ENCODE measurements at regions not wholly inside any gene's neighbourhood (a gene's known extent, or its start where the extent isn't known, plus 50 kb on each side); places are given as distances from the start of the nearest gene placed in this dataset.

DNA sequence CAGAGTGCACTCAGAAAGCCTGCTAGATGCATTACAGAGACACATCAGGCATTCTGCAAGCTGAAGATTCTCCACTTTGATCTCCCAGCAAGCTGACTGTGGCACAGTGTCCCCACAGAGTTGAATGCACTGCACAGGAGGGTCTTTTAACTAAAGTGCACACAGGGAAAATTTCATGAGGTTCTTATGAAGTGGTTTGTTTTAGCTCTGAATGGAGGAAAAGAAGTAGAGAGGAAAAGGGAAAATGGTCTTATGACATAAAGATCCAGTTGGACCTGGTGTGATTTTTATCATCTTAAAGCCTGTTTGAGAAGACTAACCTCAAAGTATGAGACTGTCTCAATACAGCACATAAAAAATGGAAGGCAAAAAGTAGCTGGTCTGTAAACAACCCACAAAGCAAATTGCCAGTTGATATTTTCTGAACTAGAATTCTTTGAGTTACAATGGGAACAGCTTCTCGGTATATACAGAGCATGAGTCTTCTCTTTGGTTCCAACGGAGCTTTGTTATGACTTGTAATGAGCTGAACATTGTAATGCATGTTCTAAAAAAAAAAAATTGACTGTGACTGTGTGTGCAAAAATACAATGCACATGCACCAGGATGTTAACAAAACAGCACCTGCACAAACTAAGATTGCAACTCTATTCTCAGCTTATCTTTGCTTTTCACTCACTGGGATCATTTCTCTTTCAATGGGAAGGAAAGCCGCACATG lies 383.0 kb upstream of the ID4 start:
- no peak for DNase-seq (ENCODE audit: low read depth in 2 of 2)

- no peak for DNase-seq (ENCODE audit: low read depth in 2 of 2)
These were observed 382.3 kb upstream of the ID4 start for GRCh38 chr6:19454721-19455392.

GRCh38 chr6:19463250-19463649 lies 373.9 kb upstream of the ID4 start:
- no peak for DNase-seq (ENCODE audit: low read depth in 2 of 2)

DNA sequence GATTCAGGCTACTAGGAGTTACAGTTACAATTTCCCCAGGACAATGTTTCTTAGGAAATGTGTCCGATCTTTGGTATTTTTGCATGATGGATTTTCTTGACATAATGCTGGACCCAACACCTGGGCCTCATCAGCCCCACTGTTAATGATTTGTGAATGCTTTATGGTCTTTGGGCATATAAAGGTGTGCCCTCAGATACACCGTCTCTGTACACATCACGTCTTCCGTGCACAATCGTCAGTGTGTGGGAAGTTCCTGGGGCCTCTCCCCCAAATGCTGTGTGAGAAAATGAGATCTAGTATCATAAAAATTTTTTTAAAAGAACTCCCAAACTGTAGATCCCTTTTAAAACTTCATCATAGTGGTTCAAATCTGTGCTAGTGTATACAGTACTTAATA lies 373.2 kb upstream of the ID4 start:
- no peak for DNase-seq (ENCODE audit: low read depth in 2 of 2)

DNA sequence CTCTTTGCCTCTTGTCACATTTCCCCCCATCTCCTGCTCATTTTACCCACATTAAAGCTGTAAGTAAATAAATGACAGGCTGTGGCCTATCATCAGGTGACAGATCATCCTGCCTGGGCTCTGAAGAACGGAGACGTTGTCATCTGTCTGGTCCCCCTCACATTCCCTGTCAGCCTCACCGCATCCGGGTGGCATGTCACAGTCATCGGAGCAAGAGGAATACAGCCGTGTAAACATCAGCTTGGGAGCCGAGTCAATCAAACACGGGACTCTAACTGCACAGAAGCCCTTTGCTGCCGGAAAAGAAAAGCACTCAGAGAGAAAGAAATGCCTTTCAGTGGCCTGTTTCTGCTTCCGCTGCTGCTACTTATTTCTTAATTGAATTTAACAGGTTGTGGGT lies 371.9 kb upstream of the ID4 start:
- DNase-seq (ENCODE audit: low read depth in 2 of 2), result no peak

DNA sequence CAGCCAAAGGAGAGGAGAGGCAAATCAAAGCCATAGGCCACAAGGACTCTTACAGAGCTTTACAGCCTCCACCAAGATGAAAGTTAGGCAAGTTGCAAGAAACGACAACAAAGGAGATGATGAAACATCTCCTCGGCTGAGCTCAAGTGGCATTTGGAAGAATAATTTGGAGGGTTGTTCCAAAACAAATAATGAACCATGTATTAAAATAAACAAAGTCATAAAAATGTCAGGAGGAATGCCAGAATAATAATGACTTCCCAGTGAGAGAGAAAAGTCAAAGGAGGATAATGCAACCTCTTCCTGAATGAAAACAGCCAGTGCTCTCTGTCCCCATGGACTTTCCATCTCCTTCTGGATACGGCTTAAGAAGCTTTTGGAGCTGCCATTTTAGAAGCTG lies 371.4 kb upstream of the ID4 start:
- no peak for DNase-seq (ENCODE audit: low read depth in 2 of 2)

- no peak for DNase-seq (ENCODE audit: low read depth in 2 of 2)
These were observed 366.8 kb upstream of the ID4 start for GRCh38 chr6:19470333-19470732.

GRCh38 chr6:19472153-19472552 lies 365.0 kb upstream of the ID4 start:
- DNase-seq (ENCODE audit: low read depth in 2 of 2), result no peak

GRCh38 chr6:19472850-19473249 lies 364.3 kb upstream of the ID4 start:
- DNase-seq (ENCODE audit: low read depth in 2 of 2), result no peak

- DNase-seq (ENCODE audit: low read depth in 2 of 2), result no peak
These were observed 359.6 kb upstream of the ID4 start for GRCh38 chr6:19477563-19477962.

DNA sequence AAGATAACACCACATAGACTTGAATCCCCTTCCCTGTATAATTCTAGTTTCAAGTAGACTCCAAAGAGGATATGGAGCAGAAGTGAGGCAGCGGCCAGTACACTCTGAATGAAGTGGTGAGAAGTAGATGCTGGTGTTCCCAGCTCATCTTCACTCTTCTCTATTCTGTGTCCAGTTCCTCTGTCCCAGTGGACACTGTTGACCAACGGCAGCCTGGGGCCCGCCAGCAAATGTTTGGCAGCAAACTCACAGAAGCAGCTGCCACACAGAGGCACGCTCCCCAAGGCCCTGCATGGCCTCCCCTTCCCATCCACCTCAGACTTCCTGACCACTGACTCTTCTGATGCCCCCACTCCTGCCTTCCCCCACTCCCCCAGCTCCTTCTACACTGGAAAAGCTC lies 358.9 kb upstream of the ID4 start:
- no peak for DNase-seq (ENCODE audit: low read depth in 2 of 2)

DNA sequence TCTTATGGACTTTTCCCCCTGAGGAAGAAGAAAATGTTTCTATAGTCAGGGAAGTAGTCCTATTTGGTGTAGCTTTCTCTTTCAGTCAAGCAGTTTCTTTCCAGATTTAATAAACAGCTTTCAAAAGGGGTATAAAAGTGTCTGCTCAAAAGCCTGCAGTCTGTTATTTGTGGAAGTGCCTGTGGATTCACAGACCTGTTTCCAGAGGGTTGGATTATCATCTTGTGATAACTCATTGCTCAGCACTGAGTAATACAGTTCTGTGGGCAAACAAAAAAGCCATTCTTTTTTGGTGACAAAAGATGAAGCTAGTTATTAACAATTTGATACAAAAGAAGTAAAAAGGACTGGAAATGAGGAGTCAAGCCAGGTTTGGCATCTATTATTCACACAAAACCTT lies 358.2 kb upstream of the ID4 start:
- DNase-seq (ENCODE audit: low read depth in 2 of 2), result no peak

- DNase-seq (ENCODE audit: low read depth in 2 of 2), result no peak
These were observed 357.6 kb upstream of the ID4 start for GRCh38 chr6:19479551-19479950.

DNA sequence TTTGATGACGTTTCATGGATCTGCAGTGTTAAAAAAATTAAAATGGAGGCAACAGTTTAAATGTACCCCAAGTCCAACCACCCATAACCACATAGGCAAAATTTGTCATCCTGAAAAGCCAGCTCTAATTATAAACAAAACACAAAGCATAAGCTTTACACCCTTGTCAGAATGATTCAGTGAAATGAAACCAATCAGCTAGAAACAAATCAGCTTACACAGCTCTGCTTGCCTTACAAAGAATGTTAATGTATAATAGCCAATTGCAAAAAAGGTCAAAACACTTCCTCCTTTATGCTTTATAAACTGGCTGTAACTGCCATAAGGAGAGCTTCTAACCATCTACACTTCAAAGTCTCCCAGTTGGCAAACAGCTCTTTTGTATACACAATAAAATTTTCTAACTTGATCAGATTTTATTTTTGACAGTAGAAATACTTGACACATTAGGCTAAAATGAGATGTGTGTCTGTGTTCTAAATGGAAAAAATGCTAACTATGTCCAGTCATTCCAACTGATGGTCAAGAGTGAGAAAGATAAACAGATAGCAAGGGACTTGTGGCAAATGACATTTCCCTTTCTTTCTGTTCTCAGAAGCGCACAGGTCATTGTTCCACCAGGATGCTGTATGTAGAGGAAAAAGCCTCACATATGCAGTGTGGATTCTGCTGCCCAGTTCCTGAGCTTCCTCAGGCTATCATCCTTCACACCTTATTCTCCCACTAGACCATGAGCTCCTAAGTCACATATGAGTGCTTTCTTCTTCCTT lies 344.3 kb upstream of the ID4 start:
- DNase-seq (ENCODE audit: low read depth in 2 of 2), result no peak

DNA sequence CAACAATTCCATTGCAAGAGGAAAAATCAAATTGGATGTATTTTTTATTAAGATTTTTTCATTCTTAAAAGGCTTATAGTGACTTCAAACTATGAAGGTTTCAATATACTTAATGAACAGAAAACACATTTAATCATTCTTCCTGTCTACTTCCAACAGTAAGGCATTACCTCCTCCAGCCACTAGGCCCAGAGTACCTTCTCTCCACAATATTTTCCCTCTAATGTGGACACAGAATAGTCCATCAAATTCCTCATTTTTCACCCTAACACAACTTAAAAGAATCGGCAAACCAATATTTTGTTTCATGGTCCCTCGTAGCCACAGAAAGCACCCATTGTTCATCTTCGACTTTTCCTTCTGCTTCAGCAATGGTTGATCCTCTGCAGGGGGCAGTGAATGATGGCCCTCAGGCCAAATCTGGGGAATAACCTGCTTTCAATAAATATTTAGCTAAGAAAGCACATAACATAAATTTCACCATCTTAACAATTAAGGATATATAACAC lies 335.4 kb upstream of the ID4 start:
- no peak for DNase-seq (ENCODE audit: low read depth in 2 of 2)

GRCh38 chr6:19502301-19502700 lies 334.9 kb upstream of the ID4 start:
- DNase-seq (ENCODE audit: low read depth in 2 of 2), result no peak

DNA sequence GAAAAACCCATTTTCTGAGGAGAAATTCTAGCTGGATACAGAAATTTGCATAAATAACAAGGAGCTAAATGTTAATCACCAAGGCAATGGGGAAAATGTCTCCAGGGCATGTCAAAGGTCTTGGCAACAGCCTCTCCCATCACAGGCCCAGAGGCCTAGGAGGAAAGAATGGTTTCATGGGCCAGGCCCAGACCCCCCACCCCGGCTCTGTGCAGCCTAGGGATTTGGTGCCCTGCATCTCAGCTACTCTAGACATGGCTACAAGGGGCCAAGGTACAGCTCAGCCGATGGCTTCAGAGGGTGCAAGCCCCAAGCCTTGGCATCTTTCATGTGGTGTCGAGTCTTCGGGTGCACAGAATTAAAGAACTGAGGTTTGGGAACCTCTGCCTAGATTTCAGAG lies 321.2 kb upstream of the ID4 start:
- DNase-seq (ENCODE audit: low read depth in 2 of 2), result no peak

GRCh38 chr6:19519941-19520340 lies 317.2 kb upstream of the ID4 start:
- no peak for DNase-seq (ENCODE audit: low read depth in 2 of 2)

GRCh38 chr6:19524366-19525186 lies 312.6 kb upstream of the ID4 start:
- DNase-seq (ENCODE audit: low read depth in 2 of 2), result no peak

DNA sequence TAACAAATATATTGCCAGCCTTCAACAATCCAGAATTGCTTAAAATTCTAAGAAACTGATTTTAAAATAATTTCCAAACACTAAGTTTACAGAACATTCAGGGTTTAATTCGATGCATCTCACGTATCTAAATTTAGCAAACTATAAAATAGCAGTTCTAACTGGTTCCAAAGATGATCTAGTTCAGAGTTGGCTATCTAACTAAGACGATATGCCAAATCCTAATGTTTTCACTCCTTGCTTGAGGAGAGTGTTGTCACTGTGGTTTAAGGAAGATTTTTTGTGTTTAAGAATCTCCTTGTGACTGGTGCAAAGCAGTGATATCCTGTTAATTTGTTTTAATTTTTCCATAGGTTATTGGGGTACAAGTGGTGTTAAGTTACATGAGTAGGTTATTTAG lies 311.5 kb upstream of the ID4 start:
- DNase-seq (ENCODE audit: low read depth in 2 of 2), result no peak

GRCh38 chr6:19530188-19530587 lies 307.0 kb upstream of the ID4 start:
- DNase-seq (ENCODE audit: low read depth in 2 of 2), result no peak

- DNase-seq (ENCODE audit: low read depth in 2 of 2), result no peak
These were observed 301.8 kb upstream of the ID4 start for GRCh38 chr6:19535351-19535750.
